HEK293 (cell line): ENCODE measurements at regions not wholly inside any gene's neighbourhood (a gene's known extent, or its start where the extent isn't known, plus 50 kb on each side); places are given as distances from the start of the nearest gene placed in this dataset.
"Not testable (repeated sequence)": the region's sequence is repeated elsewhere in the genome, so short reads cannot be mapped to it uniquely, and the experiment has no call there.

Source experiments
- YY1 ChIP-seq: fragments of 450-650 bp; formaldehyde crosslinking; IDR thresholded peaks from 2 replicates; pipeline ENCODE4 v1.5.1; 2018; ENCODE audit warnings: missing biosample characterization, missing genetic modification characterization
- ZBTB21 ChIP-seq: fragments of 450-650 bp; formaldehyde crosslinking; IDR thresholded peaks from 2 replicates; pipeline ENCODE4 v1.5.1; 2017; ENCODE audit warnings: missing biosample characterization, missing genetic modification characterization
- ZNF146 ChIP-seq: fragments of 450-650 bp; formaldehyde crosslinking; IDR thresholded peaks from 2 replicates; pipeline ENCODE4 v1.5.1; 2016; ENCODE audit warnings: missing biosample characterization, missing genetic modification characterization
- ZNF184 ChIP-seq: fragments of 450-650 bp; IDR thresholded peaks from 2 replicates; pipeline ENCODE4 v1.5.1; 2018; ENCODE audit warnings: missing biosample characterization, mild to moderate bottlenecking, missing genetic modification characterization
- ZNF274 ChIP-seq, 2 experiments: fragments of 200-500 bp in 1 of 2; fragments of 450-650 bp in 1 of 2; sonication (Bioruptor generic) in 1 of 2; formaldehyde crosslinking in 1 of 2; IDR thresholded peaks; 2 replicates each; pipeline versions ENCODE4 v1.5.1 to v1.6.1; 2014 to 2016; ENCODE audit warnings: borderline replicate concordance in 1 of 2, inconsistent platforms in 1 of 2, low read length in 1 of 2, missing biosample characterization in 1 of 2, missing genetic modification characterization in 1 of 2
- ZNF292 ChIP-seq: fragments of 450-650 bp; formaldehyde crosslinking; IDR thresholded peaks from 2 replicates; pipeline ENCODE4 v1.5.1; 2016; ENCODE audit warnings: low read depth, missing biosample characterization, missing genetic modification characterization, borderline replicate concordance
- ZNF677 ChIP-seq: fragments of 450-650 bp; IDR thresholded peaks from 2 replicates; pipeline ENCODE4 v1.5.0; 2018; ENCODE audit warnings: missing biosample characterization, mild to moderate bottlenecking, missing genetic modification characterization, moderate library complexity
- ZNF76 ChIP-seq: fragments of 450-650 bp; formaldehyde crosslinking; IDR thresholded peaks from 2 replicates; pipeline ENCODE4; 2016; ENCODE audit warnings: low read depth, missing biosample characterization, missing genetic modification characterization, borderline replicate concordance
- TF ChIP-seq, protein P1 (sequence below): fragments of 450-650 bp; formaldehyde crosslinking; IDR thresholded peaks from 2 replicates; pipeline ENCODE4 v1.5.1; 2016; ENCODE audit warnings: missing biosample characterization, missing genetic modification characterization
- TF ChIP-seq, protein P2 (sequence below): fragments of 450-650 bp; formaldehyde crosslinking; IDR thresholded peaks from 2 replicates; pipeline ENCODE4 v1.5.1; 2016; ENCODE audit warnings: missing biosample characterization, missing genetic modification characterization, low read depth
- TF ChIP-seq, protein P3 (sequence below): fragments of 450-650 bp; formaldehyde crosslinking; IDR thresholded peaks from 2 replicates; pipeline ENCODE4 v1.5.1; 2016; ENCODE audit warnings: missing biosample characterization, missing genetic modification characterization
- TF ChIP-seq, protein P4 (sequence below): fragments of 450-650 bp; formaldehyde crosslinking; IDR thresholded peaks from 2 replicates; pipeline ENCODE4 v1.5.1; 2016; ENCODE audit warnings: missing biosample characterization, missing genetic modification characterization

DNA sequence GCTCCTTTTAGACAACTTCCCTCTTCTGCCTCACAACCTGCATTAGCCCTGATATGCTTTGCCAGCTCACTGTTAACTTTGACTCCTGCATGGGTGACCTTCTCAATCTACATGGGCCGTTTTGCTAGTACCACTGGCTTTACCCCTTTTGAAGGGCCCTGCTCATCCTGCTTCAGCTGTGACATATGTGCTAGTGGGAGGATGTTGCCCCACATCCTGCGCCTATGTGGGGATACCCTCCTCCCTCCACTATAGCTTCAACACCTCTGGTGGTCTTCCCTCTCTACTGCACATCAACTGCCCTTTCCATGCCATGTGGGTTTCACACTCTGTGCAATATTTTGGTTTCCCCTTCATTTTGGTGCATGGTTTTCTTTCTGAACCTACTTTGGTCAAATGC is 1235.5 kb downstream of the RPIA start:
- TF ChIP-seq, protein P1, sequence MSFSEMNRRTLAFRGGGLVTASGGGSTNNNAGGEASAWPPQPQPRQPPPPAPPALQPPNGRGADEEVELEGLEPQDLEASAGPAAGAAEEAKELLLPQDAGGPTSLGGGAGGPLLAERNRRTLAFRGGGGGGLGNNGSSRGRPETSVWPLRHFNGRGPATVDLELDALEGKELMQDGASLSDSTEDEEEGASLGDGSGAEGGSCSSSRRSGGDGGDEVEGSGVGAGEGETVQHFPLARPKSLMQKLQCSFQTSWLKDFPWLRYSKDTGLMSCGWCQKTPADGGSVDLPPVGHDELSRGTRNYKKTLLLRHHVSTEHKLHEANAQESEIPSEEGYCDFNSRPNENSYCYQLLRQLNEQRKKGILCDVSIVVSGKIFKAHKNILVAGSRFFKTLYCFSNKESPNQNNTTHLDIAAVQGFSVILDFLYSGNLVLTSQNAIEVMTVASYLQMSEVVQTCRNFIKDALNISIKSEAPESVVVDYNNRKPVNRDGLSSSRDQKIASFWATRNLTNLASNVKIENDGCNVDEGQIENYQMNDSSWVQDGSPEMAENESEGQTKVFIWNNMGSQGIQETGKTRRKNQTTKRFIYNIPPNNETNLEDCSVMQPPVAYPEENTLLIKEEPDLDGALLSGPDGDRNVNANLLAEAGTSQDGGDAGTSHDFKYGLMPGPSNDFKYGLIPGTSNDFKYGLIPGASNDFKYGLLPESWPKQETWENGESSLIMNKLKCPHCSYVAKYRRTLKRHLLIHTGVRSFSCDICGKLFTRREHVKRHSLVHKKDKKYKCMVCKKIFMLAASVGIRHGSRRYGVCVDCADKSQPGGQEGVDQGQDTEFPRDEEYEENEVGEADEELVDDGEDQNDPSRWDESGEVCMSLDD (tag by site-specific recombination): not testable (repeated sequence)
- TF ChIP-seq, protein P2, sequence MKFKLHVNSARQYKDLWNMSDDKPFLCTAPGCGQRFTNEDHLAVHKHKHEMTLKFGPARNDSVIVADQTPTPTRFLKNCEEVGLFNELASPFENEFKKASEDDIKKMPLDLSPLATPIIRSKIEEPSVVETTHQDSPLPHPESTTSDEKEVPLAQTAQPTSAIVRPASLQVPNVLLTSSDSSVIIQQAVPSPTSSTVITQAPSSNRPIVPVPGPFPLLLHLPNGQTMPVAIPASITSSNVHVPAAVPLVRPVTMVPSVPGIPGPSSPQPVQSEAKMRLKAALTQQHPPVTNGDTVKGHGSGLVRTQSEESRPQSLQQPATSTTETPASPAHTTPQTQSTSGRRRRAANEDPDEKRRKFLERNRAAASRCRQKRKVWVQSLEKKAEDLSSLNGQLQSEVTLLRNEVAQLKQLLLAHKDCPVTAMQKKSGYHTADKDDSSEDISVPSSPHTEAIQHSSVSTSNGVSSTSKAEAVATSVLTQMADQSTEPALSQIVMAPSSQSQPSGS (tag by site-specific recombination): not testable (repeated sequence)
- not testable (repeated sequence) for TF ChIP-seq YY1 (tag by site-specific recombination); ZNF76 (tag by site-specific recombination); ZNF274 (IDR thresholded peaks at IDR 0.05; ENCODE audit: low read length); ZNF274 (tag by site-specific recombination; IDR thresholded peaks at IDR 0.05; ENCODE audit: borderline replicate concordance); ZNF292; ZBTB21 (tag by site-specific recombination); ZNF677 (tag by site-specific recombination); ZNF146; ZNF184 (tag by site-specific recombination)
- TF ChIP-seq, protein P3, sequence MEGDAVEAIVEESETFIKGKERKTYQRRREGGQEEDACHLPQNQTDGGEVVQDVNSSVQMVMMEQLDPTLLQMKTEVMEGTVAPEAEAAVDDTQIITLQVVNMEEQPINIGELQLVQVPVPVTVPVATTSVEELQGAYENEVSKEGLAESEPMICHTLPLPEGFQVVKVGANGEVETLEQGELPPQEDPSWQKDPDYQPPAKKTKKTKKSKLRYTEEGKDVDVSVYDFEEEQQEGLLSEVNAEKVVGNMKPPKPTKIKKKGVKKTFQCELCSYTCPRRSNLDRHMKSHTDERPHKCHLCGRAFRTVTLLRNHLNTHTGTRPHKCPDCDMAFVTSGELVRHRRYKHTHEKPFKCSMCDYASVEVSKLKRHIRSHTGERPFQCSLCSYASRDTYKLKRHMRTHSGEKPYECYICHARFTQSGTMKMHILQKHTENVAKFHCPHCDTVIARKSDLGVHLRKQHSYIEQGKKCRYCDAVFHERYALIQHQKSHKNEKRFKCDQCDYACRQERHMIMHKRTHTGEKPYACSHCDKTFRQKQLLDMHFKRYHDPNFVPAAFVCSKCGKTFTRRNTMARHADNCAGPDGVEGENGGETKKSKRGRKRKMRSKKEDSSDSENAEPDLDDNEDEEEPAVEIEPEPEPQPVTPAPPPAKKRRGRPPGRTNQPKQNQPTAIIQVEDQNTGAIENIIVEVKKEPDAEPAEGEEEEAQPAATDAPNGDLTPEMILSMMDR (tag by site-specific recombination): not testable (repeated sequence)
- TF ChIP-seq, protein P4, sequence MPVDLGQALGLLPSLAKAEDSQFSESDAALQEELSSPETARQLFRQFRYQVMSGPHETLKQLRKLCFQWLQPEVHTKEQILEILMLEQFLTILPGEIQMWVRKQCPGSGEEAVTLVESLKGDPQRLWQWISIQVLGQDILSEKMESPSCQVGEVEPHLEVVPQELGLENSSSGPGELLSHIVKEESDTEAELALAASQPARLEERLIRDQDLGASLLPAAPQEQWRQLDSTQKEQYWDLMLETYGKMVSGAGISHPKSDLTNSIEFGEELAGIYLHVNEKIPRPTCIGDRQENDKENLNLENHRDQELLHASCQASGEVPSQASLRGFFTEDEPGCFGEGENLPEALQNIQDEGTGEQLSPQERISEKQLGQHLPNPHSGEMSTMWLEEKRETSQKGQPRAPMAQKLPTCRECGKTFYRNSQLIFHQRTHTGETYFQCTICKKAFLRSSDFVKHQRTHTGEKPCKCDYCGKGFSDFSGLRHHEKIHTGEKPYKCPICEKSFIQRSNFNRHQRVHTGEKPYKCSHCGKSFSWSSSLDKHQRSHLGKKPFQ: not testable (repeated sequence)
